Endothelial cell (in vitro differentiated cells): ENCODE measurements at regions not wholly inside any gene's neighbourhood (a gene's known extent, or its start where the extent isn't known, plus 50 kb on each side); places are given as distances from the start of the nearest gene placed in this dataset.
"Not testable (repeated sequence)": the region's sequence is repeated elsewhere in the genome, so short reads cannot be mapped to it uniquely, and the experiment has no call there.

Experiments used
- DNase-seq: peaks from one replicate; pipeline ENCODE4 v3.0.0; 2021; ENCODE audit warnings: low spot score
- H3K27ac Mint-ChIP-seq: one replicate; pipeline ENCODE4 v1.8.0; 2021; ENCODE audit warnings: mixed read lengths, inconsistent platforms; ENCODE audit not compliant: unreplicated experiment
- H3K27me3 Mint-ChIP-seq: one replicate; pipeline ENCODE4 v1.8.0; 2021; ENCODE audit warnings: mild to moderate bottlenecking, moderate library complexity, mixed read lengths, inconsistent platforms; ENCODE audit not compliant: unreplicated experiment
- H3K36me3 Mint-ChIP-seq: one replicate; pipeline ENCODE4 v1.8.0; 2021; ENCODE audit warnings: mild to moderate bottlenecking, low read depth, mixed read lengths, inconsistent platforms; ENCODE audit not compliant: unreplicated experiment
- H3K4me1 Mint-ChIP-seq: one replicate; pipeline ENCODE4 v1.8.0; 2021; ENCODE audit warnings: mild to moderate bottlenecking, mixed read lengths, inconsistent platforms; ENCODE audit not compliant: unreplicated experiment
- H3K4me3 Mint-ChIP-seq: one replicate; pipeline ENCODE4 v1.8.0; 2021; ENCODE audit warnings: mild to moderate bottlenecking, mixed read lengths, inconsistent platforms; ENCODE audit not compliant: unreplicated experiment
- H3K9me3 Mint-ChIP-seq: one replicate; pipeline ENCODE4 v1.8.0; 2021; ENCODE audit warnings: mixed read lengths, inconsistent platforms; ENCODE audit not compliant: unreplicated experiment
- TF ChIP-seq, protein P1 (sequence below): fragments of 200-600 bp; sonication (generic); IDR thresholded peaks from one replicate; pipeline ENCODE4 v1.5.0; 2021; ENCODE audit warnings: antibody characterized with exemption; ENCODE audit not compliant: unreplicated experiment

DNA sequence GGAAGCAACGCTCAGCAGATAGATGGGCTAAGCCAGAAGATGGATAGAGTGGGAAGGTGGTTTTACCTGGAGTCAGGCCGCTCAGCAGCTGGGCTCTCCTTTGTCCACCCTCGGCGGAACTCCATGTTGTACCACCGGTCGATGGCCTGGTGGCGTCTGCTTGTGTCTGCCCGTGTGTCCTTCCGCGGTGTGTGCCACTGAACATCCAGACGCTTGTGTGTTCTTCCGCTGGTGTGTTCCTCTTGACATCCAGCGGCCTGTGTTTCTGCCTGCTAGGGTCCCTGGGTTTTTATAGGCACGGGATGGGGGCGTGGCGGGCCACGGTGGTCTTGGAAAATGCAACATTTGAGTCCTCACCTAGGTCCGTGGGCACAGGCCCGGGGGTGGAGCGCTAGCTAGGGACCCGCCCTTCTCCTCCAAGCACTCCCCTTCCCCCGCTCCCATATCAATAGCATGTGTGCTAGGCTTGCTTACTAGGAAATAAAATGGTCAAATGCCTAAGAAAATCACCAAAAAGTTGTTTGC, 1431.7 kb upstream of the ACVR2A start:
- DNase-seq: no peak
- Mint-ChIP-seq H3K4me3 (no peak overlapping the region), H3K4me1 (peaks cover 9% of the 10 kb centered on the region), H3K9me3 (no peaks in the 10 kb centered on the region), H3K27ac (no peak overlapping the region), H3K36me3 (no peaks in the 10 kb centered on the region), H3K27me3 (peaks cover 2% of the 10 kb centered on the region)
- TF ChIP-seq, protein P1, sequence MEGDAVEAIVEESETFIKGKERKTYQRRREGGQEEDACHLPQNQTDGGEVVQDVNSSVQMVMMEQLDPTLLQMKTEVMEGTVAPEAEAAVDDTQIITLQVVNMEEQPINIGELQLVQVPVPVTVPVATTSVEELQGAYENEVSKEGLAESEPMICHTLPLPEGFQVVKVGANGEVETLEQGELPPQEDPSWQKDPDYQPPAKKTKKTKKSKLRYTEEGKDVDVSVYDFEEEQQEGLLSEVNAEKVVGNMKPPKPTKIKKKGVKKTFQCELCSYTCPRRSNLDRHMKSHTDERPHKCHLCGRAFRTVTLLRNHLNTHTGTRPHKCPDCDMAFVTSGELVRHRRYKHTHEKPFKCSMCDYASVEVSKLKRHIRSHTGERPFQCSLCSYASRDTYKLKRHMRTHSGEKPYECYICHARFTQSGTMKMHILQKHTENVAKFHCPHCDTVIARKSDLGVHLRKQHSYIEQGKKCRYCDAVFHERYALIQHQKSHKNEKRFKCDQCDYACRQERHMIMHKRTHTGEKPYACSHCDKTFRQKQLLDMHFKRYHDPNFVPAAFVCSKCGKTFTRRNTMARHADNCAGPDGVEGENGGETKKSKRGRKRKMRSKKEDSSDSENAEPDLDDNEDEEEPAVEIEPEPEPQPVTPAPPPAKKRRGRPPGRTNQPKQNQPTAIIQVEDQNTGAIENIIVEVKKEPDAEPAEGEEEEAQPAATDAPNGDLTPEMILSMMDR: no peak

- Mint-ChIP-seq H3K4me3 (no peak overlapping the region), H3K4me1 (peaks cover 9% of the 10 kb centered on the region), H3K27me3 (peaks cover 2% of the 10 kb centered on the region), H3K36me3 (no peaks in the 10 kb centered on the region), H3K27ac (no peak overlapping the region), H3K9me3 (no peaks in the 10 kb centered on the region)
- TF ChIP-seq, protein P1: peak; percentile 13
- DNase-seq: no peak
These were observed 1432.2 kb upstream of the ACVR2A start for GRCh38 chr2:146412625-146413024.

GRCh38 chr2:146405402-146406309, 1439.2 kb upstream of the ACVR2A start:
- H3K4me3 Mint-ChIP-seq, H3K27ac Mint-ChIP-seq, DNase-seq: not testable (repeated sequence)

DNA sequence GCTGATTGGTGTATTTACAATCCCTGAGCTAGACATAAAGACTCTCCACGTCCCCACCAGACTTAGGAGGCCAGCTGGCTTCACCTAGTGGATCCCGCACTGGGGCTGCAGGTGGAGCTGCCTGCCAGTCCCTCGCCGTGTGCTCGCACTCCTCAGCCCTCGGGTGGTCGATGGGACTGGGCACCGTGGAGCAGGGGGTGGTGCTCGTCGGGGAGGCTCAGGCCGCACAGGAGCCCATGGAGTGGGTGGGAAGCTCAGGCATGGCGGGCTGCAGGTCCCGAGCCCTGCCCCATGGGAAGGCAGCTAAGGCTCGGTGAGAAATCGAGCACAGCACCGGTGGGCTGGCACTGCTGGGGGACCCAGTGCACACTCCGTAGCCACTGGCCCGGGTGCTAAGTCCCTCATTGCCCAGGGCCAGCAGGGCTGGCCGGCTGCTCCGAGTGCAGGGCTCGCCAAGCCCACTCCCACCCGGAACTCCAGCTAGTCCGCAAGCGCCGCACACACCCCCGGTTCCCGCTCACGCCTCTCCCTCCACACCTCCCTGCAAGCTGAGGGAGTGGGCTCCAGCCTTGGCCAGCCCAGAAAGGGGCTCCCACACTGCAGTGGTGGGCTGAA, 1441.2 kb upstream of the ACVR2A start:
- DNase-seq, H3K36me3 Mint-ChIP-seq, H3K4me1 Mint-ChIP-seq, H3K27ac Mint-ChIP-seq, H3K4me3 Mint-ChIP-seq, H3K9me3 Mint-ChIP-seq, H3K27me3 Mint-ChIP-seq: not testable (repeated sequence)

More at GRCh38 chr2:146405402-146406309, 1439.2 kb upstream of the ACVR2A start:
- not testable (repeated sequence) for H3K4me1 Mint-ChIP-seq, H3K36me3 Mint-ChIP-seq, H3K27me3 Mint-ChIP-seq, H3K9me3 Mint-ChIP-seq

- no peak overlapping the region for H3K27ac Mint-ChIP-seq
- H3K27me3 Mint-ChIP-seq: peaks cover 4% of the 10 kb centered on the region
- no peaks in the 10 kb centered on the region for H3K4me1 Mint-ChIP-seq
- H3K36me3 Mint-ChIP-seq: no peaks in the 10 kb centered on the region
- H3K4me3 Mint-ChIP-seq: no peak overlapping the region
- TF ChIP-seq, protein P1: no peak
- DNase-seq: no peak
- no peaks in the 10 kb centered on the region for H3K9me3 Mint-ChIP-seq
These were observed 1452.2 kb upstream of the ACVR2A start for GRCh38 chr2:146392631-146393030.

DNA sequence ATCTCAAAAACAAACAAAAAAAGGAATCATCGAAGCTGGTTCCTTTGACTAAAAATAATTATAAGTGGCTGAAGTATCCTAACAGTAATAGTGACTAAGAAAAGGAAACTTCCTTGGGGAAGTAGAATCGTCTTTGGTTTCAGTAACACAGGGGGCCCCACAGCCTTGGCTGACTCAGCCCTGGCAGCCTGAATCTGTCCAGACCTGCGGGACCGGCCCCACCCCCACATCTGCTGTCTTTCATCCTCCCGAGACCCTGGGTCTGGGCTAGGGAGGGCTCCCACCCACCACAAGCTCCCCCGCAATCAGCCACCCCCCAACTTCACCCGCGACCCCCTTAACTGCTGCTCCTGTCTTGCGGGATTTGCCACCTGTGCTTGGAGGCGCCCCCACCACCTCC, 1452.6 kb upstream of the ACVR2A start:
- TF ChIP-seq, protein P1: no peak
- H3K27me3 Mint-ChIP-seq: peaks cover 4% of the 10 kb centered on the region
- H3K36me3 Mint-ChIP-seq: no peaks in the 10 kb centered on the region
- no peak overlapping the region for H3K27ac Mint-ChIP-seq
- H3K4me3 Mint-ChIP-seq: no peak overlapping the region
- no peaks in the 10 kb centered on the region for H3K9me3 Mint-ChIP-seq
- no peak for DNase-seq
- no peaks in the 10 kb centered on the region for H3K4me1 Mint-ChIP-seq
